ENCODE measurements at regions not wholly inside any gene's neighbourhood (a gene's known extent, or its start where the extent isn't known, plus 50 kb on each side); places are given as distances from the start of the nearest gene placed in this dataset.
"Not testable (repeated sequence)": the region's sequence is repeated elsewhere in the genome, so short reads cannot be mapped to it uniquely, and the experiment has no call there.

- TF ChIP-seq POLR2A (IDR thresholded peaks at IDR 0.05) (no peak), EP300 (IDR thresholded peaks at IDR 0.05) (no peak)
- Histone ChIP-seq H3K27me3 (no peaks in the 10 kb centered on the region), H3K9me3 (no peaks in the 10 kb centered on the region), H3K36me3 (no peaks in the 10 kb centered on the region), H3K27ac (no peak overlapping the region), H3K4me1 (no peaks in the 10 kb centered on the region), H3K4me3 (no peak overlapping the region)
- no peak for DNase-seq (ENCODE audit: low spot score in 2 of 2)
- 65 to 69% methylated on average over 1 of the region's 1 CpG for WGBS, 2 donors
These were observed 123.2 kb downstream of the TYW3 start for GRCh38 chr1:74856174-74856573.

DNA sequence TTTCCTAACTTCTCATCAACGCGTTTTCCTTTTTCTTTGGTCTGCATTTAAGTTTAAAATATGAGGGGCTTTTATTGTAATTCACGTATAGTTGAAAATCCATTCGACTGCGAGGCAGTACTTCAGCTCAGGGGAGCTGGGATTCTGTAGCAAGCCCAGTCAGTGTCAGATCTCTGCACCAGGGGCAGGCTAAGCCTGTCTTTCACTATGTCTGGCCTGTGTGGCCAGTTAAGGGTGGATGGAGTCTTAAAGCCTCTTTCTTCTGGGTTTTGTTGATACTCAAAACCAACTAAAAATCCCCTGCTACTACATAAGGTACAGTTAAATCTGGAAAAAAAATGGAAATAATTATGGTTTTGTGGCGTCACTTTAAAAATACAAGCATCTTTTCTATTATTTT is 124.7 kb downstream of the TYW3 start:
- 86 to 90% methylated on average over 6 of the region's 6 CpGs for WGBS, 2 donors
- TF ChIP-seq EP300 (IDR thresholded peaks at IDR 0.05): no peak
- no peak for TF ChIP-seq POLR2A (IDR thresholded peaks at IDR 0.05)
- TF ChIP-seq, protein P1, sequence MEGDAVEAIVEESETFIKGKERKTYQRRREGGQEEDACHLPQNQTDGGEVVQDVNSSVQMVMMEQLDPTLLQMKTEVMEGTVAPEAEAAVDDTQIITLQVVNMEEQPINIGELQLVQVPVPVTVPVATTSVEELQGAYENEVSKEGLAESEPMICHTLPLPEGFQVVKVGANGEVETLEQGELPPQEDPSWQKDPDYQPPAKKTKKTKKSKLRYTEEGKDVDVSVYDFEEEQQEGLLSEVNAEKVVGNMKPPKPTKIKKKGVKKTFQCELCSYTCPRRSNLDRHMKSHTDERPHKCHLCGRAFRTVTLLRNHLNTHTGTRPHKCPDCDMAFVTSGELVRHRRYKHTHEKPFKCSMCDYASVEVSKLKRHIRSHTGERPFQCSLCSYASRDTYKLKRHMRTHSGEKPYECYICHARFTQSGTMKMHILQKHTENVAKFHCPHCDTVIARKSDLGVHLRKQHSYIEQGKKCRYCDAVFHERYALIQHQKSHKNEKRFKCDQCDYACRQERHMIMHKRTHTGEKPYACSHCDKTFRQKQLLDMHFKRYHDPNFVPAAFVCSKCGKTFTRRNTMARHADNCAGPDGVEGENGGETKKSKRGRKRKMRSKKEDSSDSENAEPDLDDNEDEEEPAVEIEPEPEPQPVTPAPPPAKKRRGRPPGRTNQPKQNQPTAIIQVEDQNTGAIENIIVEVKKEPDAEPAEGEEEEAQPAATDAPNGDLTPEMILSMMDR (IDR thresholded peaks at IDR 0.05): no peak
- H3K4me3 ChIP-seq: no peak overlapping the region
- no peaks in the 10 kb centered on the region for H3K36me3 ChIP-seq
- no peak overlapping the region for H3K27ac ChIP-seq
- H3K27me3 ChIP-seq: no peaks in the 10 kb centered on the region
- DNase-seq (ENCODE audit: low spot score in 2 of 2): no peak
- no peaks in the 10 kb centered on the region for H3K4me1 ChIP-seq
- H3K9me3 ChIP-seq: no peaks in the 10 kb centered on the region

GRCh38 chr1:74858136-74858535 is 125.2 kb downstream of the TYW3 start:
- Histone ChIP-seq H3K27me3 (no peaks in the 10 kb centered on the region), H3K36me3 (no peaks in the 10 kb centered on the region), H3K4me1 (no peaks in the 10 kb centered on the region), H3K4me3 (no peak overlapping the region), H3K27ac (no peak overlapping the region), H3K9me3 (no peaks in the 10 kb centered on the region)
- WGBS, 2 donors: 78 to 82% methylated on average over 5 of the region's 5 CpGs
- TF ChIP-seq, protein P1 (IDR thresholded peaks at IDR 0.05): no peak
- TF ChIP-seq POLR2A (IDR thresholded peaks at IDR 0.05) (no peak), EP300 (IDR thresholded peaks at IDR 0.05) (no peak)
- DNase-seq (ENCODE audit: low spot score in 2 of 2): no peak

- peaks cover 0 to 11% (median 0%) of the 10 kb centered on the region in 4 donors for H3K9me3 ChIP-seq
- TF ChIP-seq EP300 (IDR thresholded peaks at IDR 0.05) (no peak), POLR2A (IDR thresholded peaks at IDR 0.05) (no peak)
- TF ChIP-seq, protein P1 (IDR thresholded peaks at IDR 0.05): no peak
- no peaks in the 10 kb centered on the region for H3K4me1 ChIP-seq
- no peaks in the 10 kb centered on the region for H3K36me3 ChIP-seq
- H3K27ac ChIP-seq: no peak overlapping the region
- 76 to 89% methylated on average over 1 of the region's 1 CpG for WGBS, 2 donors
- no peak for DNase-seq (ENCODE audit: low spot score in 2 of 2)
- no peaks in the 10 kb centered on the region for H3K27me3 ChIP-seq
- H3K4me3 ChIP-seq: no peak overlapping the region
These were observed 128.9 kb downstream of the TYW3 start for GRCh38 chr1:74861867-74862266.

DNA sequence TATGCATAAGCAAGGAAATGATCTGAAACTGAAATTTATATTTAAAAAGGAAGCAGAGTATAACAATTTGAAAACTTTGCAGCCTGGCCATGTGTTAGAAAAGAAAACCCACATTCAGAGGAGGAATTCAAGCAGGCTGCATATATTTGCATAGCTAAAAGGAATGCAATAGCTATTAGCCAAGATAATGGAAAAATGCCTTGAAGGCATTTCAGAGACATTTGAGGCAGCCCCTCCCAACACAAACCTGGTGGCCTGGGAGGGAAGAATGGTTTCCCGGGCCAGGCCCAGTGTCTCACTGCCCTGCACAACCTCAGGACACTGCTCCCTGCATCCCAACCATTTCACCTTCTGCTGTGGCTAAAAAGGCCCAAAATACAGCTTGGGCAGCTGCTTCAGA is 136.8 kb downstream of the TYW3 start:
- Histone ChIP-seq H3K27me3 (no peaks in the 10 kb centered on the region), H3K36me3 (no peaks in the 10 kb centered on the region), H3K27ac (no peak overlapping the region), H3K4me3 (no peak overlapping the region), H3K9me3 (peaks cover 0 to 29% (median 4%) of the 10 kb centered on the region in 4 donors), H3K4me1 (no peaks in the 10 kb centered on the region)
- TF ChIP-seq POLR2A (IDR thresholded peaks at IDR 0.05) (no peak), EP300 (IDR thresholded peaks at IDR 0.05) (no peak)
- TF ChIP-seq, protein P1 (IDR thresholded peaks at IDR 0.05): no peak
- DNase-seq (ENCODE audit: low spot score in 2 of 2): no peak
- WGBS, 2 donors: 45 to 62% methylated on average over 1 of the region's 1 CpG

GRCh38 chr1:74877366-74877765 is 144.4 kb downstream of the TYW3 start:
- H3K27me3 ChIP-seq; H3K27ac ChIP-seq; H3K4me3 ChIP-seq; DNase-seq (ENCODE audit: low spot score in 2 of 2); H3K36me3 ChIP-seq; H3K4me1 ChIP-seq; H3K9me3 ChIP-seq: not testable (repeated sequence)
- 86 to 88% methylated on average over 14 of the region's 14 CpGs for WGBS, 2 donors
